Right forelimb (tissue), 1 donor: ENCODE measurements at regions not wholly inside any gene's neighbourhood (a gene's known extent, or its start where the extent isn't known, plus 50 kb on each side); places are given as distances from the start of the nearest gene placed in this dataset.
"Not testable (repeated sequence)": the region's sequence is repeated elsewhere in the genome, so short reads cannot be mapped to it uniquely, and the experiment has no call there.

Experiments
- DNase-seq: peaks from one replicate; pipeline ENCODE4 v3.0.0-alpha.2; 2018

DNA sequence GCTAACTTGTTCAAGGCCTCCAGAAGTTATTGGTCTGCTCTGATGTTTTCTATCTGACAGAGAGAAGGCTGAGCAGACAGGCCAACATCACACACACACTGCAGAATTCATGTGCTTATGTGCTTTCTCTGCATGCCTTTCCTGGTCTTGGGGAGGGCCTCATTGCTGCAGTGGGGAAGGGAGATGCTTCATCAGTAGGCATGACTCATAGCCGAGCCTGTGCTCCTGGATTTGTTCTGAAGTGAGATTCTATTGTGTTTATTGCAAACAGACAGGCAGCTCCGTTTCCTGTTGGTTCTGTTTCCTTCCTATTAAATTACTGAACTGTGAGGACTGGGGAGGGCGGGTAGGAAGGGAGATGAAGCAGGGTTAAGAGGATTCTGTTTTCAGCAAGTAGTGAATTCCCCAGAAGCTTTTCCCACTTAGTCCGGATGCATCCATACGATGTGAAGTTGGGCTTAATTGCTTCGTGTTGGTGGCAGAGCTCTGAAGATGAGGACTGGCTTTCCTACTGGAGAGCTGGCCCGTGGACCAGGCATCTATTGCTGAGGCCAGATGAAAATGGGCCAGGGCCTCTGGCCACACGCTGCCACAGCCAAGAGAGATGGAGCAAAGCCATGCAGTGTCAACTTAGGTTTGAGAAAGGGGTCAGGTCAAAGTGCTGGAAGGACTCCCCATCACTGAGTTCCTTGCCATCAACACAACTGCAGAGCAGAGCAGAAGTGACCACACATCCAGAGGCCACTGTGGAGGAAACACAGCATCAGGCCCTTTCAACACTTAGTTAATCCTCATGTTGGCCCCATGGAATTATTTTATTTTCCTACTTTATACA lies 179.3 kb downstream of the UTP18 start:
- DNase-seq, result no peak

DNA sequence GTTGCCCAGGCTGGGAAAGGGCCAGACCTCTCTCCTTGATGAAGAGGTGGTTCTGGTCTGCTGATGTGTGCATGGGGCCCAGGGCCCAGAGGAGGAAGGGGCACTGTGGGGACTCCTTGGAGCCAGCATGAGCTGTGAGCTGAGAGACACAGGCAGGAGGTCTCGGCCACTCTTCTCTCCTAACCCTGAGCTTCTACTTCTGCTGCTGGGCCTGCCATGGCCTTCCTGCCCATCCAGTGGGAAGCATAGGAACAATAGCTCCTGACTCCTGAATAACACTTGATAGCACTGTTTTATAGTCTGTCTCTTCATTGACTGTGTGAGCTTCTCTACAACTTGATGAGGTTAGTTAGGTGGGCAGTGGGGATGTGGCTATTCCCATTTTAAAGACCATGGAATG lies 181.1 kb downstream of the UTP18 start:
- DNase-seq, result no peak

DNA sequence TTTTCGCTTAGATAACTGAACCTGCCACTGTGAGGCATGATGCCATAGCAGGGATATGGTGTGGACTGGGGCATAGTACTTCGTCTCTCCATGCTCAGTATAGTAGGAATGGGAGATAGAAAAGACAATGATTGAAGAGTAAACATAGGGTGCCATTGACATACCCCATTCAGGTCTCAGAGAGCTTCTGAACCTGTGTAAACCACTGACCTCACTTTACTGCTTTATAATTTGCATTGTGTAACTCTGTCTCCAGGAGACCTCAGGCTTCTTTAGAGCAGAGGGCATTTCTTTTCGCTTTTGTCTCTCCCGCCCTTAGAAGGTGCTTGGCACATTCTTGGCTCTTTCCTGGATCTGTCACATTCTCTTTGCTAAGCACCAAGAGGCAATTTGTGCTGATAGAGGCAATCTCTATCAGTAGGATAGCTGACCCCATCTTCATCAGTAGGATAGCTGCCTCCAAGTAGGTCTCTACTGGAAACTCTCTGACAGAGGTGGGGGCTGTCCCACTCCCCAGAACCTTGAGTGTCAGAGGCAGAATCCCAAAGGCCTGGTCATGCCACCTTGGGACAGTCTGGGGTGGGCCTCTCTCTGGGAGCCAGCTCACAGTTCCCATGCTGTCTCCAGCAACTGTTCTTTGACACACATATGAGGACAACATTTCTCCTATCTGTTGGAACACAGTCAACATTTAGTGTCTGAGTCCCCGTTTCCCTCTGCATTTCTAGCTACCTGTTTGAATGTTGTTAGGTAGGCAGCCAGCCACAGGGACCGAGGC lies 181.9 kb downstream of the UTP18 start:
- no peak for DNase-seq

DNA sequence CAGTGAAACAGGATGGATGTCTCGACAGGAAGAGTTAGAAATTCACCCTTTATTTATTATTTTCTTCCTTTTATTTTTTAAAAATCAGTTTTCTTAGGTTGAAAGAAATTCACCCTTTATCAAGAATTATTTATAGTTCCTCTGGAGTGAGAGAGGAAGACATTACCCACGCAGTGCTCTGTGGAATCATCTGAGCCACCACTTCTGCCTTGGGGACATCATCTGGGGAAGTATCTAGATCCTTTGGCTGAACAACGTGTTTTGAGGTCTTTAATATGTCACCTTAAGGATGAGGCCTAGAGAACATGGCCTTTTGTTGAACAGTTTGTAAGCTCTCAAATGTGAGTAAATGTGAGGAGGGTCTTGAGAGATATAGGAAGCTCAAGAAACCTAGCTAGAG lies 183.3 kb downstream of the UTP18 start:
- no peak for DNase-seq

DNA sequence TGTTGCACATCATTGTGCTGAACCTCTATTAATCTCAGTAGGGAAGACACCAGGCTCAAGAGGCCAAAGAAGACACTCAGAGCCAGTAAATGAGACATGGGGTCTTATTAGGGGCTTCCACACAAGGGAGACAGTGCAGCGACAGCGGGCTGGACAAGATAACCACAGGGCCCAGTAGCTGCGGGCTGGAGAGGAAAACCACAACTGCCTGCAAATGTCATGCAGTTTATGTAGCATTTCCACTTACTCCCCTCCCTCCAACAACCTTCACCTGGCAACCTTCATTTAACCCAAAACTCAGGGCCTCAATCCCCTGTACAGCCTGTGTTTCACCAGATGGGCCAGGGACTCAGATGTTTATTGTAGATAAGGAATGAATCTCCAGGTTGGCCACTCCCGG lies 185.6 kb downstream of the UTP18 start:
- DNase-seq, result no peak

DNA sequence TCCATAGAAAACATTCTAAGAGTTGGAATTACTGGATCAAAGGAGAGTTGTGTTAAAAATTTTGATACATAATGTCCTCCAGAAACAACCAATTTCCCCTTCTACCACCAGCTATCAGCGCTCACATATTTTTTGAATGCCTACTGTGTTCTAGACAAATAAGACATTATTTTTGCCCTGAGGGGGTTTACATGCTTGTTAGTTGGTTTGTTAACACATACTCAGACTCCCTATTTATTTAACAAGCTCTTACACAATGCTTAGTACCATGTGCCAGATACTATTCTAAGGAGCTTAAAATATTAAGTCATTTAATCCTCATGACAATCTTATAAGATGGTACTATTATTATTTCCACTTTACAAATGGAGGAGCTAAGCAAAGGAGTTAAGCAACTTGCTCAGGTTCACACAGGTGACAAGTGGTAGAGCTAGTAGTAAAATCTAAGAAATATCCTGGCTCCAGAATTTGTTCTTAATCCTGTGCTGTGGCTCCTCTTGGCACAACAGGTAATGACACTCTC lies 194.2 kb downstream of the UTP18 start:
- no peak for DNase-seq

DNA sequence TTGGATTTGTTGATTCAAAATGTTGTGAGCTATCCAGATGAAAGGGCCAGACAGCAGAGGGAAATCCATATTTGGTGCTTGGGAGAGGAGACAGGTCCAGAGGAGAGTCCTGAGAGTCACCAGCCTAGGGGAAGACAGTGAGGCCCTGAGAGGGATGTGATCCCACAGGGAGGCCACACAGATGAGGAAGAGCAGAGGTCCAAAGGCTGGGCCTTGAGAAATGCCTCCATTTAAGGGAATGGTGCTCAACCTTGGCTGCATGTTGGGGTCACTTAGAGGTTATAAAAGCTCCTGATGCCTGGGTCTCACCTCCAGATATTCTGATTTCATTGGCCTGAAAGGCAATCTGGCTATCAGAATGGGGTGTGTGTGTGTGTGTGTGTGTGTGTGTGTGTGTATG lies 194.9 kb downstream of the UTP18 start:
- DNase-seq, result no peak

DNA sequence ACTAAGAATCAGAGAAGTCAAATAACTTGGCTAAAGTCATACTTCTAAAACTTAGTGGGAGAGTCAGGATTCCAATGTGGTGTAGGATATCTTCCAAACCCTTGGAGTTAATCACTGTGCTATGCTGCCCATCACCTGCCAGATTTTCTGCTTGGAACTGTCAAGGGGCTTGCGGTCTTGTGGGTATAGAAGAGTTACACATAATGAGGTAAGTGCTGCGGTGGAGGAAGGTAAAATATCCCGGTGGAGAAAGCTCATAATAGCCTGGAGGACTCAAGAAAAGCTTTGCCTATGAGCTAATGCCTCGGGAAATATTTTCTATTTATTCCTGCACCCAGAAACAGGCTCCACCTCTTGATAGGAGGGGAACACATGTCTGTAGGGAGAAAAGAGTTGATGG lies 195.6 kb downstream of the UTP18 start:
- DNase-seq, result no peak

DNA sequence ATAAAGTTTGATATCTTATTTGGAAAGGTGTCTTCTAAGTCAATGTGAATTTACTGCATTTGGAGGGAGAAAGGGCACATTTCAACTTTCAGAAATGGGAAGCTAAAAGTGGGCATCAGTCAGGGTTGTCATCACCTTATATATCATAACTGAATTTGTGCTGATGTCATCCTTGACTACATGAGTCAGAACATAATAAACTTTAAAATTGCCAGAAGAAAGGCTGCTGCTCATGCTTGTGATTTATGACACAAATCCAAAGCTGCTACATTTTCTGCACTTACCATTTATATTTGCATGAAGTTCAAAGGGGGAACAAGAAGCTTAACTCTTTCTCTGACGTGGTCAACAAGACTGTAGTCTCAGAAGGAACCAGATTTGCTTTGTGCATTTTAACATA lies 196.6 kb downstream of the UTP18 start:
- no peak for DNase-seq

DNA sequence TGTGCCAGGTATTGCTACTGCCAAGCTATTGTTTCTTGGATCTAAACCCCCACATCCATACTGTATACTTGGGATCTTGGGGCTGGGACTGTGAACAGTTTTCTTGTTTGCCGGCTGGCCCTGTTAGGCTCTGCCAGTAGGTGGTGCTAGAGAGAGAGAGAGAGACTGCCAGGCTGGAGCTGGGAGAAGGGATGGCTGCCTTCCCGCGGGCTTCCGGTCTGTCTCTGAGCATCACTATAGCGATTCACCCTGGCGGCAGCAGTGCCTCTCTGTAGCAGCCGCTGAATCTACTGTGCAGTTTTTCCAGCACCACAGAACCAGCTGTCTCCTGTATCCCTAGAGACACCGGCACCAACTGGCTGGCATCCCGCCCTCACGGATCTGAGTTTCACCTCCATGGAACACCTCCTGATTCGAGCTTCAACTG lies 201.2 kb downstream of the UTP18 start:
- peak; percentile 64 for DNase-seq

DNA sequence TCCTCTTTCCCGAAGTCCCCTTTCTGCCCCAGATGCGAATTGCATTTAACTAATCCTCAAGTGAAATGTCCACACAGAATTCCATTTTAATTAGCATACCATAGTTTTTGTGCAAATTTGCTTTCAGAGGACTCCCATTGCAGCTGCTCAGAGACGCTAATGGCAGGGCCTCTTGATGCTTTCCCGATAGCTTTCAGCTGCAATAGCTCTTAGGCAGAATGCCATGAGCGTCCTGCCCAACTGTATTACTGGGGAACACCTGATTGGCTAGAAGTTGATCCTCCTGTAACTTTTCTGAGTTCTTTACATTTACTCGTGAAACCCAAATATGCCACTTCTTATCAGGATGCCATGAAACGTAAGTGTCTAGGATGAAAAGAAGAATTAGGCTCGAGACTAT lies 203.0 kb downstream of the UTP18 start:
- no peak for DNase-seq

DNA sequence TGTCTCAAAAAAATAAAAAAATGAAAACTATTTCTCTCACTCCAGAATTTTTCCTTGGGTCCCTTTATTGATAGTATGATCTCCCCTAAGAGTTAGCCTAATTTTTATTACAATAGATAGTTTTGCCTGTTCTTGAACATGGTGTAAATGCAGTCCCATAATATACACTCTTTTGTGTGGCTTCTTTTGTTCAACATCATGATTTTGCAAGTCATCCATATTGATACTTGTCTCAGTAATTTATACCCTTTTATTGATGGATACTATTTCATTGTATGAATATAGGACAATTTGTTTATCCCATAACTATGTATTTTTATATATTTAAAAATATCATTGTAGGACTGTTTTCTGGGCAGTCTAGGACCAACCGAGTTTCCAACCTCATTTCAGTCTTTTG lies 207.0 kb downstream of the UTP18 start:
- no peak for DNase-seq

DNA sequence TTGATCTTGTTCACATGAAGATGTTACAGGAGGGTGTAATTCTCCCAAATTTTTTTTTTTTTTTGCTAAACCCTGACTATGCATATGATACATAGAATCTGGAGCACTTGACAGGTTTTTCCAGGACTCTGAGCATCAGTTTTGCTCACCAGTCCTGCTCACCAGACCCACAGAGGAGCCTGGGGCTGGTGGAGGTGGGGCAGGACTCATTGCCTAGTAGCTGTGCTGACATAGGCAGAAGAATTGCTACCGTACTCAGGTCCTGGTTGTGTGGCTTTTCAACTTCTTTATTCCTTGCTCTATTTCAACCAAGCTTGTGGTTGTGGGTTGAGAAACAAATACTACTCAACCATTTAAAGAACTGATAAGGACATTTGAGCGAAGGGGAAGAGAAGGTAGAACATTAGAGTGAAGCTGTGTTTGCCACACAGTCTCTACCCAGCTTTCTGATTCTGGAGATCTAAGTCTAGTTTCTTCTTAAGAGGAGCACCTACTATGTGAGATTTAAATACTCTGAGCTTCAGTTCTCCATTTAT lies 212.4 kb downstream of the UTP18 start:
- no peak for DNase-seq

DNA sequence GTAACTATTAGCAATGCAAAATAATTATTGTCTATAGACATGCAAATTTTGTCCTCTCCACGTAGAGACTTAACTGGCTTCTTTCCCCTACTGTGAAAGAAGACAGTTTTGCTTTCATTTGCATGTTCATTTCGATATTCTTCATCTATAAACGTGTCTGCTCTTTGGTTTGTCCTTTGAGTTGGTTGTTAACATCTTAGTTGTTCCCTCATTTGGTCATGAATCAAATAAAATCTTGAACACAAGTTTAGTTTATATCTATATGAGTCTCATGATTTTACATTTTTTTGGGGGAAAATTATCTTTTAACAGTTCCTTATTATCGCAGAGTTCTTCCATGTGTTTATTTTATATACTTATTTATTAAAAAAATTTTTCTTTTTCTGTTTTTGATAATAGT lies 214.4 kb downstream of the UTP18 start:
- DNase-seq, result no peak

DNA sequence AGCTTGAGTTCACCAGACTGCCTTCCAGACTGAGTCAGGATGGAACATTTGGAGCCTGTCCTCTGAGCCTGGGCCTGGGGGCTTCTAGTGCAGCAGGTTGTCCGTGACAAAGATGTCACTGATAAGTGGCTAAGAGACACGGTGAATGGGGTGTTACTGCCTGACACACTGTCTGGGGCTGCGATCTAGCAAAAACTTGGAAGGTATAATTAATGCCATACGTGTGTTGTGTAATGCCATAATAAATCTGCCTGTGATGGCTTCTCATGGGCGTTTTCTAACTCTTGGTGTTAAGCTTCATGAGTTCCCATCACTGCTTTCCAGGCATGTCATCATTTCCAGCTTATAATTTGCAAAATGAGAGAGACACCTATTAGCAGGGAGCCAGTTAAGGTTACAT lies 215.4 kb downstream of the UTP18 start:
- DNase-seq, result no peak

DNA sequence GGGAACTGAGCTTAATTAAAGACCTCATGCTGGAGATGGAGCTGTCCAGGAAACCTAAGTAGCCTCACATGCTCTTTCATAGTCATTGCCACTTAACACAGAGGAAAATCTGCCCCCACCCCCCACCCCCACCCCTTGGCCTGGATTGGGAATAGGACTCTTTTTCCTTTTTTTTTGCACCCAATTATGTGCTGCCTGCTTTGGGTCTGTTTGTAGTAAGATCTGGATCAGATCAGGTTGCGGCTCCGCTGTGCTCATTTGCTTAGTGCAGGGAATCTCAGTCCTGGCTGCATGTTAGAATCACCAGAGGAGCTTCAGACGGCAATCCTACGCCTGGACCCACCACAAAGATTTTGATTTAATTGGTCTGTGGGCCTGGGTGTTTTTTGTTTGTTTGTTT lies 219.0 kb downstream of the UTP18 start:
- no peak for DNase-seq

DNA sequence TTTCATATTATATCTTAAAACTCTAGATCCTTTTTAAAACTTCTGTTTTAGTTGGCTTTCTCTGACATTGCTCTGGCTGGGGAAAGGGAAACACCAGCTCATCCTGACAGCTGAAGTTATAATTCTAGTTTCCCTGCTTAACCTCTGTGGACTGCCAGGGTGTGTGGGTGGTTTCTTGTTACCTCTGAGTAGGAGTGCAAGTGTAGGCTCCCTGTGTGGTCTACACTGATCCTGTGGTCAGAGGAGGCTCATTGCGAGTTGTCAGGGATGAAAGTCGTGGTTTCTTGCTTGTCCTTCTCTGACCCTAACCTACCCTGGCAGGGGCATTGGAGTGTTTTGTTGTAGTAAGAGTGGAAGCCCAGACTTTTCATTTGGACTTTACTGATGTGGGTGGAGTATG lies 221.0 kb downstream of the UTP18 start:
- no peak for DNase-seq

DNA sequence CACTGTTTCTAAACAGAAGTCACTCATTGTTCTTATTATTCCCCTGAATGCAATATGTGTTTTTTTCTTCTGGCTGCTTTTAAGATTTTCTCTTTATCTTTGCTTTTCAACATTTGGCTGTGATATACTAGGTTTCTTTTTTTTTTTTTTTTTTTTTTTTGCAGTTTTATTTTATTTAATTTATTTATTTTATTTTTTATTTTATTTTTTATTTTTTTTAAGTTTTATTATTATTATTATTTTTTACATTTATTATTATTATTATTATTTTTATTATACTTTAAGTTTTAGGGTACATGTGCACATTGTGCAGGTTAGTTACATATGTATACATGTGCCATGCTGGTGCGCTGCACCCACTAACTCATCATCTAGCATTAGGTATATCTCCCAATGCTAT lies 221.9 kb downstream of the UTP18 start:
- DNase-seq, result not testable (repeated sequence)

DNA sequence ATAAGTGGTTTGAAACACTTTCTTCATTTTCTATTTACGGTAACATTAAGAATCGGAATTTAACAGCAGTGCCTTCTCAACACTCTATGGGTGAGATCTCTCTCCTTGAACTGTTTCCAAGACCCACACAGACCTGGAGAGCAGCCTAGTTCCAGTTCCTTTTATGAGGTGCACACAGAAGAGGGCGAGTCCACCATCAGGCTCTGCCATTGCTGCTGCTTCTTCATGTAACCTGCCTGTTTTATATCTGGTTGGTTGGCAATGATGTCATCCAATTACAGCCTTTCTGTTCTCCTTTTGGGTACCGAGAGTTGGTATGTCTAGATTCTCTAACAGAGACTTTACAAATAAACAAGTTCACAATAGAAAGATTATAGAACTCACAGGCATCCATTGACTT lies 225.7 kb downstream of the UTP18 start:
- no peak for DNase-seq

DNA sequence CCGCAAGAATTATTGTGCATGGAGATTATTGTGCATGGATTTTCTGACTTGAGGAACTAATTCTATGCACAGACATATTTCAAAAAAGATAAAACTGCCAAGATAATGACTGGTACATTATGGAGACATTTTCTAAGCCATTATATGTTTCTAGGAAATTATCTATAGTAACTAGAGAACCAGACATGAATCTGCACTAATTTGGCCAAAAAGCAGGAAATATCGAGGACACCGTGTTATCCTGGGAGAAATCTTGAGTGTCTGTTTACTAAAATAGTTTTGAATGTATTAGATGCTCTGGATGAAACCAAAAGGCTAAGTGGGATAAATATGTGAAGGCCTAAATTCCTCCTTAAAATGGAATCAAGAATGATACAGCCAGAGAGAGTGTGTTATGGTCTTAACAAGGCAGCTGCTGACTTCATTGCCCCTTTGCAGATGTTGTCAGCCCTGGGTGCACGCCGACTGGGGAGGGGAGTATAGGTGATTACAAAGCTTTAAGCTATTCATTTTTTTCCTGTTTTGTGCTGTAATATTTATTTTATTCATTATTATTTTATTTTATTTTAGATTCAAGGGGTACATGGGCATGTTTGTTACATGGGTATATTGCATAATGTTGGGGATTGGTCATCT lies 226.7 kb downstream of the UTP18 start:
- no peak for DNase-seq

DNA sequence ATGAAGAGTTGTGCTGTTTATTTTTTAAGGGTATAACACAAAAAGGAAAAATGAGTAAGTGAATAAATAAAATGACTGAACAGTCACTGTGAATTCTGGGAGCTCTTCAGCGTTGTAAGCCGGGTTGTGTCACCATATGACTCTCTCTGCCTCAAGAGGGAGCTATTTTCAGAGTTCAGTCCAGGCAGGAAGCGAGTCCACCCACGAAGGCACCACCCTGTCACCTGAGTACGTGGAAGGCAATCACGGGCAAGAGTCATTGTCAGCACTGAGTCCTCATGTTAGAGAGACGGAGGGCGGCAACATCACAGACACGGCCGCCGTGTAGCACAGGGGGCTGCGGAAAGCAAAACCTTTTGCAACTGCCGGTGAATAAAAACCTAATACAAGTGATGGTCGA lies 227.6 kb downstream of the UTP18 start:
- no peak for DNase-seq

DNA sequence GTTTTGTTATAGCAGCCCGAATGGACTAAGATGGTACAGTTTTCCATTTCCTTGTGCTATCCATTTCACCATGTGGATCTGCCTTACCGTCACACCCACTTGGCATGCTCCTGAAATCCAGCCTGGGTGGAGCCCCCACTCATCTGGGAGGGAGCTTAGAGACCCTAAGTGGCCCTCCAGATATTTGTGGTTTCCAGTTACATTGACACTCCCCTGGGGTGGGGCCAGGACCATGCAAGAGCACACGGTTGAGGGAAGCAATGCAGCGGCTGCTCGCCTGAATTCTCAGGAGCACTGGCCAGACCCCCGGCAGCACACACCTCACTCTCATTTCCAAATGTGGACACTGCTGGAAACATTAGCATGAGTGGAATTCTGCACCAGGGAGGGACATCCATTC lies 231.1 kb downstream of the UTP18 start:
- no peak for DNase-seq

DNA sequence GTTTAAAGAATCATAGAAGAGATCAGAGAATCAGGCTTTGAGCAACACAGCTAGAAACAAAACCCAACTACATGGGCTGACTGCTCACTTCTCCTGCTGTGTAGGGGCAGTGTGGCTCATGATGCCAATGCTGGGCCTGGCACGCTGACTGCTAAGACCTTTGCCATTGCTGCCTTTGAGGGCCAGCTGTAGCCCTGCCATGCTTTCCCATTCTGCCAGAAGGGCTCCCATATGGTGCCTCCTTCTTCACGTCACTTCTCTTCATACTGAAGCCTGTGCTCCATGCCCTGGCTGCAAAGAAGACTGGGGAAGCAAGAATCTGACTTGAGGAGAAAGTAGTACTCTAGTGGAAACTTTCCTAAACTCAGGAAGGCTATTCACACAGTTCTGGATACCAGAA lies 232.9 kb downstream of the UTP18 start:
- no peak for DNase-seq
